WTC11 (cell line): ENCODE measurements at regions not wholly inside any gene's neighbourhood (a gene's known extent, or its start where the extent isn't known, plus 50 kb on each side); places are given as distances from the start of the nearest gene placed in this dataset.

Source experiments
- ATF1 ChIP-seq: sonication (generic); formaldehyde crosslinking; IDR thresholded peaks from 2 replicates; pipeline ENCODE4 v1.8.1; 2023; ENCODE audit warnings: mild to moderate bottlenecking, moderate library complexity, missing genetic modification reagents
- CREM ChIP-seq: sonication (generic); formaldehyde crosslinking; IDR thresholded peaks from 2 replicates; pipeline ENCODE4 v1.8.1; 2022; ENCODE audit warnings: mild to moderate bottlenecking, missing genetic modification reagents, moderate library complexity
- ESRRA ChIP-seq: sonication (generic); formaldehyde crosslinking; IDR thresholded peaks from 2 replicates; pipeline ENCODE4 v1.8.1; 2022; ENCODE audit warnings: mild to moderate bottlenecking, missing genetic modification reagents, borderline replicate concordance
- IRF2 ChIP-seq: sonication (generic); formaldehyde crosslinking; IDR thresholded peaks from 2 replicates; pipeline ENCODE4 v1.8.0; 2022; ENCODE audit warnings: low read depth, missing genetic modification reagents, borderline replicate concordance
- JUN ChIP-seq: sonication (generic); formaldehyde crosslinking; IDR thresholded peaks from 2 replicates; pipeline ENCODE4 v1.8.0; 2023; ENCODE audit warnings: mild to moderate bottlenecking, missing genetic modification reagents
- NR2C2 ChIP-seq: sonication (generic); formaldehyde crosslinking; IDR thresholded peaks from 2 replicates; pipeline ENCODE4 v1.8.0; 2022; ENCODE audit warnings: mild to moderate bottlenecking, missing genetic modification reagents
- TF ChIP-seq, protein P1 (sequence below): fragments of 200-600 bp; IDR thresholded peaks from 2 replicates; pipeline ENCODE4 v1.8.0; 2022; ENCODE audit warnings: antibody characterized with exemption
- TF ChIP-seq, protein P2 (sequence below): sonication (generic); formaldehyde crosslinking; IDR thresholded peaks from 2 replicates; pipeline ENCODE4 v1.8.1; 2023; ENCODE audit warnings: mild to moderate bottlenecking, missing genetic modification reagents
- TF ChIP-seq, protein P3 (sequence below): sonication (generic); formaldehyde crosslinking; IDR thresholded peaks from 2 replicates; pipeline ENCODE4 v1.8.0; 2022; ENCODE audit warnings: mild to moderate bottlenecking, missing genetic modification reagents
- TF ChIP-seq, protein P4 (sequence below): sonication (generic); formaldehyde crosslinking; conservative IDR thresholded peaks from 2 replicates; pipeline ENCODE4 v1.8.1; 2022; ENCODE audit warnings: mild to moderate bottlenecking, missing genetic modification reagents
- TF ChIP-seq, protein P5 (sequence below): sonication (generic); formaldehyde crosslinking; IDR thresholded peaks from 2 replicates; pipeline ENCODE4 v1.8.1; 2022; ENCODE audit warnings: mild to moderate bottlenecking, missing genetic modification reagents, moderate library complexity, borderline replicate concordance
- TF ChIP-seq, protein P6 (sequence below): sonication (generic); formaldehyde crosslinking; IDR thresholded peaks from 2 replicates; pipeline ENCODE4 v1.8.0; 2022; ENCODE audit warnings: mild to moderate bottlenecking, missing genetic modification reagents

DNA sequence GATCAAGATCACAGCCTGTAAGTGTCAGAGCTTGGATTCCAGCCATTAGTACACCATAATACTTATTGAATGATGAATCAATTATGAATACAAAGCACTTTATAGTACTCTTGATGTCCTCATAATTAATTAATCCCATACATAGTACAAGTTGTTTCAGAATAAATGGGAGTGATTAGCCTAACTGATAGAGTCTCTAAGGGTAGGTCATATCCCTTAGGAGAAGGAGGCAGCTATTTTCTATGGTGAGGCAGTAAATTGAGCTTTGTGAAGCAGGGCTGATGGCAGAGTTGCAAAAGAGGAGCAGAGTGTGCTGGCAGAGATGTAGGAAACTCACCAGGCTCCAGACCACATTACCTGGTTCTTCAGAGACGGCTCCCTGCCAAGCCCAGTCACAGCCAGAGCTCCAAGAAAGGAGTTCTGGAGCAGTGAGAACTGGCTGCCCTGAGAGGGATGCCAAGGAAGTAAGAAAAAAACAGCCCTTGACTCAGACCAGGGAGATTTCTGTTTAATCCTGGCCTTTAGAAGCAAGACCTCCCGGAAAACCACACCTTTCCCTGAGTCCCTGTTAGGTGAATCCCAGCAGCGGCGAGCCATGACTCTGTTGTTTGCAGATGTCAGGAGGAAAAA, 112.9 kb downstream of the SH3TC2 start:
- TF ChIP-seq, protein P1, sequence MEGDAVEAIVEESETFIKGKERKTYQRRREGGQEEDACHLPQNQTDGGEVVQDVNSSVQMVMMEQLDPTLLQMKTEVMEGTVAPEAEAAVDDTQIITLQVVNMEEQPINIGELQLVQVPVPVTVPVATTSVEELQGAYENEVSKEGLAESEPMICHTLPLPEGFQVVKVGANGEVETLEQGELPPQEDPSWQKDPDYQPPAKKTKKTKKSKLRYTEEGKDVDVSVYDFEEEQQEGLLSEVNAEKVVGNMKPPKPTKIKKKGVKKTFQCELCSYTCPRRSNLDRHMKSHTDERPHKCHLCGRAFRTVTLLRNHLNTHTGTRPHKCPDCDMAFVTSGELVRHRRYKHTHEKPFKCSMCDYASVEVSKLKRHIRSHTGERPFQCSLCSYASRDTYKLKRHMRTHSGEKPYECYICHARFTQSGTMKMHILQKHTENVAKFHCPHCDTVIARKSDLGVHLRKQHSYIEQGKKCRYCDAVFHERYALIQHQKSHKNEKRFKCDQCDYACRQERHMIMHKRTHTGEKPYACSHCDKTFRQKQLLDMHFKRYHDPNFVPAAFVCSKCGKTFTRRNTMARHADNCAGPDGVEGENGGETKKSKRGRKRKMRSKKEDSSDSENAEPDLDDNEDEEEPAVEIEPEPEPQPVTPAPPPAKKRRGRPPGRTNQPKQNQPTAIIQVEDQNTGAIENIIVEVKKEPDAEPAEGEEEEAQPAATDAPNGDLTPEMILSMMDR, result no peak
- TF ChIP-seq IRF2 (CRISPR knock-in tag) (no peak), CREM (no peak), ATF1 (CRISPR knock-in tag) (no peak), NR2C2 (CRISPR knock-in tag) (no peak), JUN (no peak), ESRRA (no peak)
- TF ChIP-seq, protein P2, sequence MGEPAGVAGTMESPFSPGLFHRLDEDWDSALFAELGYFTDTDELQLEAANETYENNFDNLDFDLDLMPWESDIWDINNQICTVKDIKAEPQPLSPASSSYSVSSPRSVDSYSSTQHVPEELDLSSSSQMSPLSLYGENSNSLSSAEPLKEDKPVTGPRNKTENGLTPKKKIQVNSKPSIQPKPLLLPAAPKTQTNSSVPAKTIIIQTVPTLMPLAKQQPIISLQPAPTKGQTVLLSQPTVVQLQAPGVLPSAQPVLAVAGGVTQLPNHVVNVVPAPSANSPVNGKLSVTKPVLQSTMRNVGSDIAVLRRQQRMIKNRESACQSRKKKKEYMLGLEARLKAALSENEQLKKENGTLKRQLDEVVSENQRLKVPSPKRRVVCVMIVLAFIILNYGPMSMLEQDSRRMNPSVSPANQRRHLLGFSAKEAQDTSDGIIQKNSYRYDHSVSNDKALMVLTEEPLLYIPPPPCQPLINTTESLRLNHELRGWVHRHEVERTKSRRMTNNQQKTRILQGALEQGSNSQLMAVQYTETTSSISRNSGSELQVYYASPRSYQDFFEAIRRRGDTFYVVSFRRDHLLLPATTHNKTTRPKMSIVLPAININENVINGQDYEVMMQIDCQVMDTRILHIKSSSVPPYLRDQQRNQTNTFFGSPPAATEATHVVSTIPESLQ, result no peak
- TF ChIP-seq, protein P3, sequence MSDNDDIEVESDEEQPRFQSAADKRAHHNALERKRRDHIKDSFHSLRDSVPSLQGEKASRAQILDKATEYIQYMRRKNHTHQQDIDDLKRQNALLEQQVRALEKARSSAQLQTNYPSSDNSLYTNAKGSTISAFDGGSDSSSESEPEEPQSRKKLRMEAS (CRISPR knock-in tag), result no peak
- TF ChIP-seq, protein P4, sequence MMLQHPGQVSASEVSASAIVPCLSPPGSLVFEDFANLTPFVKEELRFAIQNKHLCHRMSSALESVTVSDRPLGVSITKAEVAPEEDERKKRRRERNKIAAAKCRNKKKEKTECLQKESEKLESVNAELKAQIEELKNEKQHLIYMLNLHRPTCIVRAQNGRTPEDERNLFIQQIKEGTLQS (CRISPR knock-in tag), result no peak
- TF ChIP-seq, protein P5, sequence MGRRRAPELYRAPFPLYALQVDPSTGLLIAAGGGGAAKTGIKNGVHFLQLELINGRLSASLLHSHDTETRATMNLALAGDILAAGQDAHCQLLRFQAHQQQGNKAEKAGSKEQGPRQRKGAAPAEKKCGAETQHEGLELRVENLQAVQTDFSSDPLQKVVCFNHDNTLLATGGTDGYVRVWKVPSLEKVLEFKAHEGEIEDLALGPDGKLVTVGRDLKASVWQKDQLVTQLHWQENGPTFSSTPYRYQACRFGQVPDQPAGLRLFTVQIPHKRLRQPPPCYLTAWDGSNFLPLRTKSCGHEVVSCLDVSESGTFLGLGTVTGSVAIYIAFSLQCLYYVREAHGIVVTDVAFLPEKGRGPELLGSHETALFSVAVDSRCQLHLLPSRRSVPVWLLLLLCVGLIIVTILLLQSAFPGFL, result no peak
- TF ChIP-seq, protein P6, sequence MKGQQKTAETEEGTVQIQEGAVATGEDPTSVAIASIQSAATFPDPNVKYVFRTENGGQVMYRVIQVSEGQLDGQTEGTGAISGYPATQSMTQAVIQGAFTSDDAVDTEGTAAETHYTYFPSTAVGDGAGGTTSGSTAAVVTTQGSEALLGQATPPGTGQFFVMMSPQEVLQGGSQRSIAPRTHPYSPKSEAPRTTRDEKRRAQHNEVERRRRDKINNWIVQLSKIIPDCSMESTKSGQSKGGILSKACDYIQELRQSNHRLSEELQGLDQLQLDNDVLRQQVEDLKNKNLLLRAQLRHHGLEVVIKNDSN (CRISPR knock-in tag), result no peak
